ENCODE measurements at regions not wholly inside any gene's neighbourhood (a gene's known extent, or its start where the extent isn't known, plus 50 kb on each side); places are given as distances from the start of the nearest gene placed in this dataset.

- H3K9ac ChIP-seq (ENCODE audit: low read length), result no peak overlapping the region
- H4K20me1 ChIP-seq (ENCODE audit: insufficient read depth), result no peaks in the 10 kb centered on the region
- BruUV-seq (replicated peaks), result no TSS peak
- H2AFZ ChIP-seq (ENCODE audit: low read depth, low read length, poor library complexity, severe bottlenecking), result peak overlapping the region; percentile 27
- no peak overlapping the region for H3K4me3 ChIP-seq (replicated peaks in 1 of 2; ENCODE audit: low read depth in 1 of 2, low read length in 2 of 2)
- POLR2A ChIA-PET, result no interaction called here
- H3K79me2 ChIP-seq (ENCODE audit: insufficient read depth, low read length), result no peaks in the 10 kb centered on the region
- H3K4me1 ChIP-seq (ENCODE audit: control insufficient read depth in 1 of 2, insufficient read depth in 2 of 2, low read length in 2 of 2), result no peaks in the 10 kb centered on the region
- H3K4me2 ChIP-seq (ENCODE audit: low read length), result no peak overlapping the region
- RAD21 ChIA-PET (ENCODE audit: low non-redundant PET in 1 of 2, low total read pairs in 2 of 2, uncharacterized antibody in 2 of 2, unreplicated experiment in 2 of 2), result no interaction called here
- intact Hi-C loops (cut with micrococcal nuclease), result loop anchor here (1.0 kb wide), 1 partner anchor 309 kb away; no protein-coding TSS in a partner anchor
- H3K9me2 ChIP-seq (ENCODE audit: insufficient read depth), result no peaks in the 10 kb centered on the region
- peak in 2 of 3 experiments; percentile 31 to 34; a peak in 3 of 6 replicates for TF ChIP-seq CTCF (IDR thresholded peaks at IDR 0.05 in 2 of 3, conservative IDR thresholded peaks at IDR 0.05 in 1 of 3; ENCODE audit: borderline replicate concordance in 1 of 3, insufficient read depth in 1 of 3, low read depth in 2 of 3, low read length in 2 of 3)
- TF ChIP-seq YY1 (IDR thresholded peaks at IDR 0.05; ENCODE audit: extremely low read depth, insufficient replicate concordance, low read depth, low read length), result no peak
- TF ChIP-seq RAD21 (IDR thresholded peaks at IDR 0.05; ENCODE audit: low read depth), result peak; percentile 41; the same call in 1 of the 2 replicates
- DNase-seq (ENCODE audit: low read depth, low spot score), result no peak
- CTCF ChIA-PET, result no interaction called here
- peak; percentile 76 for ATAC-seq
- H3K27me3 ChIP-seq (ENCODE audit: insufficient read depth, low read length), result no peaks in the 10 kb centered on the region
- no peaks in the 10 kb centered on the region for H3K36me3 ChIP-seq (ENCODE audit: control insufficient read depth in 1 of 2, insufficient read depth in 2 of 2, low read length in 2 of 2)
- no peaks in the 10 kb centered on the region for H3K9me3 ChIP-seq (ENCODE audit: control insufficient read depth in 1 of 2, insufficient read depth in 1 of 2, low read depth in 1 of 2, low read length in 2 of 2)
- H3K27ac ChIP-seq (ENCODE audit: low read depth, low read length), result no peak overlapping the region
Measured at GRCh38 chr6:79404261-79404660, 133.0 kb downstream of the LCA5 start.

DNA sequence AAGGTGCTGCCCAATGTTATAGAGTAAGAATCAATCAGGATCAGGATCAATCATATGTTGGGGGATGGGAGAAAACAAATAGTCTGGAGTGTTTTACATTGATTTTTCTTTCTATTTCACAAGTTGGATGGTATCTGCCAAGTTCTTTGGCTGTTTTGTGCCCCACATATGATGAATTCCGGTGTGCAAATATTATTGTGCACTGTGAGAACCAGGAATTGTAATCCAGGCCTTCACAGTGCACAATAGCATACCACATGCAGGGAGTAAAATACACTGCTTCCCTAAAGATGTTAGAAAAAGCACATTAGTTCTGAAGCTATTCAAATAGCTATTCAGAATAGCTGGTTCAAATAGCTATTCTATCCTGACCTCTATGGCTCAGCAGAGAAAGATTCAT is 133.7 kb downstream of the LCA5 start:
- Histone ChIP-seq H3K4me2 (ENCODE audit: low read length) (no peak overlapping the region), H3K4me3 (replicated peaks in 1 of 2; ENCODE audit: low read depth in 1 of 2, low read length in 2 of 2) (no peak overlapping the region), H3K27ac (ENCODE audit: low read depth, low read length) (no peak overlapping the region), H3K79me2 (ENCODE audit: insufficient read depth, low read length) (no peaks in the 10 kb centered on the region), H3K9ac (ENCODE audit: low read length) (no peak overlapping the region), H3K27me3 (ENCODE audit: insufficient read depth, low read length) (no peaks in the 10 kb centered on the region), H3K9me3 (ENCODE audit: control insufficient read depth in 1 of 2, insufficient read depth in 1 of 2, low read depth in 1 of 2, low read length in 2 of 2) (no peaks in the 10 kb centered on the region), H3K36me3 (ENCODE audit: control insufficient read depth in 1 of 2, insufficient read depth in 2 of 2, low read length in 2 of 2) (no peaks in the 10 kb centered on the region), H2AFZ (ENCODE audit: low read depth, low read length, poor library complexity, severe bottlenecking) (no peak overlapping the region), H3K4me1 (ENCODE audit: control insufficient read depth in 1 of 2, insufficient read depth in 2 of 2, low read length in 2 of 2) (no peaks in the 10 kb centered on the region), H4K20me1 (ENCODE audit: insufficient read depth) (no peaks in the 10 kb centered on the region), H3K9me2 (ENCODE audit: insufficient read depth) (no peaks in the 10 kb centered on the region)
- TF ChIP-seq EZH2phosphoT487 (IDR thresholded peaks at IDR 0.05; ENCODE audit: borderline replicate concordance) (no peak), EZH2 (IDR thresholded peaks at IDR 0.05) (no peak), SP1 (IDR thresholded peaks at IDR 0.05; ENCODE audit: low read depth) (no peak)
- no peak for DNase-seq (ENCODE audit: low read depth, low spot score)
- intact Hi-C loops (cut with micrococcal nuclease), result no loop called here
- ChIA-PET CTCF (no interaction called here), RAD21 (ENCODE audit: low non-redundant PET in 1 of 2, low total read pairs in 2 of 2, uncharacterized antibody in 2 of 2, unreplicated experiment in 2 of 2) (no interaction called here), POLR2A (no interaction called here)
- no TSS peak for BruUV-seq (replicated peaks)
- no peak for ATAC-seq
